ENCODE measurements at regions not wholly inside any gene's neighbourhood (a gene's known extent, or its start where the extent isn't known, plus 50 kb on each side); places are given as distances from the start of the nearest gene placed in this dataset.

DNA sequence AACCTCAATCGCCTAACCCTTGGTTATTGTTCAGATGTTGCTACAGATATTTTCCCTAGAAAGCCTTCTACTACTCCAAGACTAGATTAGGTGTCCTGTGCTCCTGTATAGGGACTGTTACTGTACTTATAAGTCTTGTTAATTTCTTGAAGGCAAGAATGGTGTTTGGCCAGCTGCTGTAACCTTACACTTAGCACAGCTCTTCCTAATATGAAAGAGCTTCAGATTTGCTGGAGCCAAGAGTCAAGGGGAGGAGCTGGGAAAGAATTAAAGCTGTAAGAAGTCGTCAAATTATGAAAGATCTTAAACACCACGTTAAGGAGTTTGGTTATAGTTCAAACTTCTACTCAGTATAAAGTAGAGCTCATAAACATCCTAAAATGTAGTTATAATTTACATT is 245.9 kb upstream of the TLL1 start:
- Histone ChIP-seq H2AK5ac (ENCODE audit: insufficient read length, low read length) (no peak overlapping the region), H2AFZ (ENCODE audit: low read length) (no peak overlapping the region), H2BK120ac (ENCODE audit: low read depth, low read length, poor library complexity, severe bottlenecking) (no peak overlapping the region), H3K23me2 (ENCODE audit: insufficient read length, low read depth, low read length, poor library complexity, severe bottlenecking) (no peaks in the 10 kb centered on the region), H3K9me3 (ENCODE audit: control insufficient read depth, low read depth, low read length) (no peaks in the 10 kb centered on the region), H3K79me2 (ENCODE audit: insufficient read depth, low read length) (no peaks in the 10 kb centered on the region), H4K20me1 (ENCODE audit: control insufficient read depth, insufficient read depth, insufficient read length) (no peaks in the 10 kb centered on the region), H3K23ac (ENCODE audit: insufficient read length, low read depth, low read length) (no peak overlapping the region), H3T11ph (ENCODE audit: low read length) (no peak overlapping the region), H3K79me1 (ENCODE audit: insufficient read depth, low read depth, low read length, poor library complexity, severe bottlenecking) (no peaks in the 10 kb centered on the region), H2BK5ac (ENCODE audit: insufficient read length, low read length) (no peak overlapping the region), H3K56ac (ENCODE audit: insufficient read length, low read depth, low read length) (no peak overlapping the region), H3K4me1 (ENCODE audit: insufficient read depth, low read length) (no peaks in the 10 kb centered on the region), H3K14ac (ENCODE audit: insufficient read depth, low read length) (no peak overlapping the region), H2BK12ac (ENCODE audit: insufficient read length, low read depth, low read length) (no peak overlapping the region), H3K4ac (ENCODE audit: low read depth, low read length) (no peak overlapping the region), H4K91ac (ENCODE audit: insufficient read length, low read depth, low read length) (no peak overlapping the region), H3K4me2 (ENCODE audit: insufficient read depth, insufficient read length, low read length) (no peak overlapping the region), H3K27me3 (ENCODE audit: insufficient read depth, low read length) (no peaks in the 10 kb centered on the region), H2BK15ac (ENCODE audit: low read depth, low read length) (no peak overlapping the region), H3K18ac (ENCODE audit: insufficient read length, low read depth, low read length) (no peak overlapping the region), H4K5ac (ENCODE audit: insufficient read length, low read depth, low read length) (no peak overlapping the region), H3K27ac (ENCODE audit: insufficient read length, low read depth, low read length) (no peak overlapping the region), H4K8ac (replicated peaks; ENCODE audit: insufficient read length, low read depth, low read length) (no peak overlapping the region), H3K9ac (ENCODE audit: extremely low read depth, insufficient read length, low read length) (no peak overlapping the region), H2BK20ac (ENCODE audit: low read depth, low read length, poor library complexity, severe bottlenecking) (no peak overlapping the region)
- no CpG with 5 or more reads among the region's 3 CpGs for WGBS (ENCODE audit: extremely low coverage, insufficient read length, low lambda C conversion rate)
- H3K4me3 Mint-ChIP-seq, result no peak overlapping the region
- no peaks in the 10 kb centered on the region for H3K27me3 Mint-ChIP-seq (ENCODE audit: low read depth)
- DNase-seq, result no peak
- TF ChIP-seq, protein P1, sequence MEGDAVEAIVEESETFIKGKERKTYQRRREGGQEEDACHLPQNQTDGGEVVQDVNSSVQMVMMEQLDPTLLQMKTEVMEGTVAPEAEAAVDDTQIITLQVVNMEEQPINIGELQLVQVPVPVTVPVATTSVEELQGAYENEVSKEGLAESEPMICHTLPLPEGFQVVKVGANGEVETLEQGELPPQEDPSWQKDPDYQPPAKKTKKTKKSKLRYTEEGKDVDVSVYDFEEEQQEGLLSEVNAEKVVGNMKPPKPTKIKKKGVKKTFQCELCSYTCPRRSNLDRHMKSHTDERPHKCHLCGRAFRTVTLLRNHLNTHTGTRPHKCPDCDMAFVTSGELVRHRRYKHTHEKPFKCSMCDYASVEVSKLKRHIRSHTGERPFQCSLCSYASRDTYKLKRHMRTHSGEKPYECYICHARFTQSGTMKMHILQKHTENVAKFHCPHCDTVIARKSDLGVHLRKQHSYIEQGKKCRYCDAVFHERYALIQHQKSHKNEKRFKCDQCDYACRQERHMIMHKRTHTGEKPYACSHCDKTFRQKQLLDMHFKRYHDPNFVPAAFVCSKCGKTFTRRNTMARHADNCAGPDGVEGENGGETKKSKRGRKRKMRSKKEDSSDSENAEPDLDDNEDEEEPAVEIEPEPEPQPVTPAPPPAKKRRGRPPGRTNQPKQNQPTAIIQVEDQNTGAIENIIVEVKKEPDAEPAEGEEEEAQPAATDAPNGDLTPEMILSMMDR (conservative IDR thresholded peaks at IDR 0.05), result no peak
- no peaks in the 10 kb centered on the region for H3K9me3 Mint-ChIP-seq
- no peaks in the 10 kb centered on the region for H3K36me3 Mint-ChIP-seq (ENCODE audit: insufficient read depth in 1 of 3, low read depth in 3 of 3)
- no peak overlapping the region for H3K27ac Mint-ChIP-seq
- H3K4me1 Mint-ChIP-seq, result peaks cover 2 to 10% of the 10 kb centered on the region in 2 experiments; a peak in 3 of 4 replicates

All from H9 (cell line).